Brain microvascular endothelial cell (primary cell): ENCODE measurements at regions not wholly inside any gene's neighbourhood (a gene's known extent, or its start where the extent isn't known, plus 50 kb on each side); places are given as distances from the start of the nearest gene placed in this dataset.

Experiments
- DNase-seq: peaks from one replicate; pipeline ENCODE4 v3.0.0-alpha.2; 2020
- H3K27ac ChIP-seq: fragments of 250-450 bp; sonication (Bioruptor Pico); 2 replicates; pipeline ENCODE4 v1.5.1; 2020; ENCODE audit warnings: mild to moderate bottlenecking, moderate library complexity
- H3K27me3 ChIP-seq: fragments of 250-450 bp; sonication (Bioruptor Pico); replicated peaks from 2 replicates; pipeline ENCODE4 v1.5.1; 2020; ENCODE audit warnings: mild to moderate bottlenecking
- H3K36me3 ChIP-seq: fragments of 250-450 bp; sonication (Bioruptor Pico); replicated peaks from 2 replicates; pipeline ENCODE4 v1.5.1; 2020; ENCODE audit warnings: mild to moderate bottlenecking
- H3K4me3 ChIP-seq: 2 replicates; pipeline ENCODE4 v1.5.1; 2011; ENCODE audit warnings: low read depth, mild to moderate bottlenecking, control low read depth, low read length, moderate library complexity
- in situ Hi-C: cut with HindIII; loops from 2 replicates; pipeline ENCODE4 v1.10.0; 2017; ENCODE audit warnings: low sequenced_read_pairs, low pct_ligation_motif_present
- TF ChIP-seq, protein P1 (sequence below): IDR thresholded peaks from 2 replicates; pipeline ENCODE4 v1.5.1; 2011; ENCODE audit warnings: low read depth, mild to moderate bottlenecking, moderate library complexity, low read length, control low read depth, inconsistent platforms; ENCODE audit errors: missing control alignments

DNA sequence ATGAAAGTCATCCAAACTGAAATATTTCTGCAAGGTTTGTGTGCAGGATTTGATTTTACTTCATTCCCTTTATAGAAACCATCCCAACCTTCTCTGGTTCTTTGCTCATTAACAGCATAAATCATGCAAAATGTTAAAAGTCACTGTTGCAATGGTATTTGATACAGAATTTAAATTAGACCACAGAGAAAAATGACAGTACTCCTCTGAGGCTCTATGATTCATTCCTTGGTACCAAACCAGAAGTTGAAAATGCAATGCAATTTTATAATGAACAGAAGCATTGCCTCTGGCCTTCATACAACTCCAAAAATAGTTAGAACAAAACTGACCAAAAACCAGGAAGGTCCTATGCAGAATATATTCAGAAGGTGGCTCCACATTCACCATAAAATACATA is 607.1 kb downstream of the TLE1 start:
- Histone ChIP-seq H3K27me3 (no peaks in the 10 kb centered on the region), H3K4me3 (no peak overlapping the region), H3K27ac (no peak overlapping the region), H3K36me3 (no peaks in the 10 kb centered on the region)
- no peak for DNase-seq
- in situ Hi-C loops: no loop called here
- TF ChIP-seq, protein P1, sequence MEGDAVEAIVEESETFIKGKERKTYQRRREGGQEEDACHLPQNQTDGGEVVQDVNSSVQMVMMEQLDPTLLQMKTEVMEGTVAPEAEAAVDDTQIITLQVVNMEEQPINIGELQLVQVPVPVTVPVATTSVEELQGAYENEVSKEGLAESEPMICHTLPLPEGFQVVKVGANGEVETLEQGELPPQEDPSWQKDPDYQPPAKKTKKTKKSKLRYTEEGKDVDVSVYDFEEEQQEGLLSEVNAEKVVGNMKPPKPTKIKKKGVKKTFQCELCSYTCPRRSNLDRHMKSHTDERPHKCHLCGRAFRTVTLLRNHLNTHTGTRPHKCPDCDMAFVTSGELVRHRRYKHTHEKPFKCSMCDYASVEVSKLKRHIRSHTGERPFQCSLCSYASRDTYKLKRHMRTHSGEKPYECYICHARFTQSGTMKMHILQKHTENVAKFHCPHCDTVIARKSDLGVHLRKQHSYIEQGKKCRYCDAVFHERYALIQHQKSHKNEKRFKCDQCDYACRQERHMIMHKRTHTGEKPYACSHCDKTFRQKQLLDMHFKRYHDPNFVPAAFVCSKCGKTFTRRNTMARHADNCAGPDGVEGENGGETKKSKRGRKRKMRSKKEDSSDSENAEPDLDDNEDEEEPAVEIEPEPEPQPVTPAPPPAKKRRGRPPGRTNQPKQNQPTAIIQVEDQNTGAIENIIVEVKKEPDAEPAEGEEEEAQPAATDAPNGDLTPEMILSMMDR: no peak

GRCh38 chr9:81080900-81081299 is 608.4 kb downstream of the TLE1 start:
- TF ChIP-seq, protein P1: no peak
- in situ Hi-C loops: no loop called here
- Histone ChIP-seq H3K36me3 (no peaks in the 10 kb centered on the region), H3K27me3 (no peaks in the 10 kb centered on the region), H3K4me3 (no peak overlapping the region), H3K27ac (no peak overlapping the region)
- no peak for DNase-seq

DNA sequence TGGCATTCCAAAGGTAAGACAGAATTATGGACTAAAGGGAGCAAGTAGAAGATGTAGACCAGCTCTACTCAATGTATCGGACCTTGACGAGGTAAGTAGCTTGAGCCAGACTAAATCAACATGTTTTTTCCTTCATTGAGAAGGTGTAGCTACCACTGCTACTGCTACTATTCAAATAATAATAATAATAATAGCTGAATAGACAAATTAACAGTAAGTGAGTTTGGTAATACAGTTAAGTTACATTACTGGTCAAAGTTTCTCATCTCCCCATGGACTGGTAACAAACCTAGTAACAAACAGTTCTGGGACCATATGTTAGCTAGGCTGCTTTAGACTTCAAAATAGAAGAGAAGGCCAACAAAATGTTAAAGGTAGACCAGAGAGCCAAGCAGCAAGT is 609.2 kb downstream of the TLE1 start:
- TF ChIP-seq, protein P1: no peak
- in situ Hi-C loops: no loop called here
- Histone ChIP-seq H3K36me3 (no peaks in the 10 kb centered on the region), H3K27me3 (no peaks in the 10 kb centered on the region), H3K27ac (no peak overlapping the region), H3K4me3 (no peak overlapping the region)
- DNase-seq: no peak

- in situ Hi-C loops: no loop called here
- Histone ChIP-seq H3K27me3 (no peaks in the 10 kb centered on the region), H3K4me3 (no peak overlapping the region), H3K36me3 (no peaks in the 10 kb centered on the region), H3K27ac (no peak overlapping the region)
- DNase-seq: no peak
- TF ChIP-seq, protein P1: no peak
Observed at GRCh38 chr9:81079055-81079454, 610.3 kb downstream of the TLE1 start.

DNA sequence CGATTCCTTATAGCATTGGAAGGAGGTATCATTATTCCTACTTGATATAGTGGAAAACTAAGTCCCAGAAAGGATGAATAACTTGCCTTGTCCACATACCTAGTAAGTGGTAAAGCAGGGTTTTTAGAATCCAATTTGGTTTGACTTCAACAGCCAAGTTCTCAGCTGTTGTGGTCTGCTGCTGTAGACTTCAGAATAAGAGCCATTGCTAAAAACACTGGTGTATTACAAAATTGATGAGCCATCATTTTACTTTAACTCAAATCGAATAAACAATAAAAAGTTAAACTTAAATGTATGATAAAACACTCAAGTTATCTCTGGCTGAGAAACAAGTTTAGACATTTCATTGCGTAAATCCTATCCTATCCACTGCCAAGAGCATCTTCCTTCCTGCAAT is 610.8 kb downstream of the TLE1 start:
- H3K27ac ChIP-seq: no peak overlapping the region
- no peak overlapping the region for H3K4me3 ChIP-seq
- TF ChIP-seq, protein P1: no peak
- no peaks in the 10 kb centered on the region for H3K27me3 ChIP-seq
- DNase-seq: no peak
- no peaks in the 10 kb centered on the region for H3K36me3 ChIP-seq
- in situ Hi-C loops: no loop called here

- H3K4me3 ChIP-seq: no peak overlapping the region
- H3K27me3 ChIP-seq: no peaks in the 10 kb centered on the region
- no peaks in the 10 kb centered on the region for H3K36me3 ChIP-seq
- DNase-seq: no peak
- no peak overlapping the region for H3K27ac ChIP-seq
- in situ Hi-C loops: no loop called here
- TF ChIP-seq, protein P1: no peak
Observed at GRCh38 chr9:81077572-81077971, 611.8 kb downstream of the TLE1 start.
